Psoas muscle (tissue), 7 donors: ENCODE measurements at regions not wholly inside any gene's neighbourhood (a gene's known extent, or its start where the extent isn't known, plus 50 kb on each side); places are given as distances from the start of the nearest gene placed in this dataset.
A peak's percentile ranks its signal among the peaks of the same experiment; 100 is the strongest.

Experiments
- ATAC-seq, 4 donors: fragments of 200-7000 bp; cut with Tn5 transposase; one replicate each; pipeline ENCODE4 v1.9.1; 2020; ENCODE audit warnings: moderate library complexity in 3 of 4, mild to moderate bottlenecking in 2 of 4
- DNase-seq, 2 donors: peaks; one replicate each; pipeline ENCODE4 v3.0.0-alpha.2; 2020
- H3K27ac ChIP-seq: fragments of 200-600 bp; one replicate; pipeline ENCODE4 v1.8.0; 2022
- H3K27me3 ChIP-seq, 3 donors: fragments of 200-600 bp in 1 of 3; one replicate each; pipeline versions ENCODE4 v1.6.1 to v1.8.0; 2013 to 2022; ENCODE audit warnings: low read length in 2 of 3, mild to moderate bottlenecking in 2 of 3, moderate library complexity in 1 of 3; ENCODE audit not compliant: insufficient read depth in 3 of 3
- H3K36me3 ChIP-seq, 2 donors: fragments of 200-600 bp in 1 of 2; one replicate each; pipeline versions ENCODE4 v1.6.1 to v1.8.0; 2013 to 2022; ENCODE audit warnings: low read depth in 1 of 2, mild to moderate bottlenecking in 1 of 2, moderate library complexity in 1 of 2; ENCODE audit not compliant: insufficient read depth in 1 of 2
- H3K4me1 ChIP-seq: fragments of 200-600 bp; one replicate; pipeline ENCODE4 v1.8.0; 2022
- H3K4me3 ChIP-seq: fragments of 200-600 bp; one replicate; pipeline ENCODE4 v1.8.0; 2022; ENCODE audit warnings: mild to moderate bottlenecking
- H3K9me3 ChIP-seq: fragments of 200-600 bp; one replicate; pipeline ENCODE4 v1.8.0; 2022
- WGBS, 3 donors: extraction: QIAGEN DNeasy Blood & Tissue Kit; methylation state at CpG; one replicate each; pipeline versions ENCODE4 v1.1.6 to v1.1.7; 2013; 5-methylcytosine and 5-hydroxymethylcytosine counted together
- intact Hi-C, 2 donors: fragments of 100-400 bp; cut with DNase I; formaldehyde crosslinking; loops; one replicate each; pipeline versions ENCODE4 v1.11.0 to v1.14.2; 2022
- TF ChIP-seq, protein P1 (sequence below): fragments of 200-600 bp; IDR thresholded peaks from one replicate; pipeline ENCODE4 v1.8.0; 2022; ENCODE audit warnings: antibody characterized with exemption
- donor health status: healthy with polysubstance abuse.
- donor health status: DM: no; HTN: no; CAD: no; lungs with moderate emphysema.
- donor health status: Bipolar disorder and iron deficiency.
- donor health status: healthy.
- donor health status: DM: yes; HTN: yes; CAD: no.
- donor health status: DM: no; HTN: no; CAD: no.
- donor health status: DM: yes; HTN: yes; CAD: no.

DNA sequence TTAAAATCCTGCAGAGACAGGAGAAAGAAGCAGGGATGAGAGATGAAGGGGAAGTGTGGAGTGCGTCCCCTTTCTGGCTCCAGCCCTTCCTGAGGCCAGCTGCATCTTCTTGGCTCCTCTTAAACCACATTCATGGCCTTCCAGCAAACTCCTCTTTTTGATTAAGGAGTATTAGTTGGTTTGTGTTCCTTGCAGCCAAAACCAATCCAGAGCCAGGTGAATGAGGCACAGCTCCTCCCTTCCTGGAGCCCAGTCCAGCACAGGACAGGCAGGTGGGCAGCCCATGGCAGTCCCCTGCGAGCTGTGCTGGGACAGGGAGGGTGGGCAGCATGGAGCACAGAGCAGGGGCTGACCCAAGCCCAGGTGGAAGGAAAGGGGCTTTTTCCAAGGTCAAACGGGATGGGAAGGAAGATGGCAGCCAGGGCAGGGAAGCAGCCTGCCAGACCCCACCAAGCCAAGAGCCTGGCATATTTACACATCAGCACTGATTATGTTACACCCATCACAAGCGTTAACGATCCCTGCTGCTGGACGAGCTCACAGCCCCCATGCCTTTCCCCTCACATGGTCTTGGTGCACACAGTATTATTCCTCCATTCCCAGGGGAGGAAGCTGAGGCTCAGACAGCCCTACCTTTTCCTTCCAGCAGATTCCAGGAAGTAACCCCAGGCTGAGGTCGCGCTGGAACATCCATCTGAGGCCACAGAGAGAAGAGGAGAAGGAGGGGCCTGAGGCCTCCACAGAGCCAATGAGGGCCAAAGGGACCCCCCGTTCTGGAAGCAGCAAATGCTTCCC lies 175.6 kb downstream of the SMAD6 start:
- ATAC-seq (peak in 3 of 4 donors; percentile 13 to 42 (median 21)), DNase-seq (peak; percentile 39 to 62)
- Histone ChIP-seq H3K27ac (peak overlapping the region; percentile 50), H3K4me1 (peaks cover 26% of the 10 kb centered on the region), H3K4me3 (no peak overlapping the region), H3K36me3 (no peaks in the 10 kb centered on the region), H3K27me3 (no peaks in the 10 kb centered on the region), H3K9me3 (no peaks in the 10 kb centered on the region)
- WGBS, 3 donors, result 9 to 22% (median 15%) methylated on average over 7 to 9 of the region's 9 CpGs
- TF ChIP-seq, protein P1, sequence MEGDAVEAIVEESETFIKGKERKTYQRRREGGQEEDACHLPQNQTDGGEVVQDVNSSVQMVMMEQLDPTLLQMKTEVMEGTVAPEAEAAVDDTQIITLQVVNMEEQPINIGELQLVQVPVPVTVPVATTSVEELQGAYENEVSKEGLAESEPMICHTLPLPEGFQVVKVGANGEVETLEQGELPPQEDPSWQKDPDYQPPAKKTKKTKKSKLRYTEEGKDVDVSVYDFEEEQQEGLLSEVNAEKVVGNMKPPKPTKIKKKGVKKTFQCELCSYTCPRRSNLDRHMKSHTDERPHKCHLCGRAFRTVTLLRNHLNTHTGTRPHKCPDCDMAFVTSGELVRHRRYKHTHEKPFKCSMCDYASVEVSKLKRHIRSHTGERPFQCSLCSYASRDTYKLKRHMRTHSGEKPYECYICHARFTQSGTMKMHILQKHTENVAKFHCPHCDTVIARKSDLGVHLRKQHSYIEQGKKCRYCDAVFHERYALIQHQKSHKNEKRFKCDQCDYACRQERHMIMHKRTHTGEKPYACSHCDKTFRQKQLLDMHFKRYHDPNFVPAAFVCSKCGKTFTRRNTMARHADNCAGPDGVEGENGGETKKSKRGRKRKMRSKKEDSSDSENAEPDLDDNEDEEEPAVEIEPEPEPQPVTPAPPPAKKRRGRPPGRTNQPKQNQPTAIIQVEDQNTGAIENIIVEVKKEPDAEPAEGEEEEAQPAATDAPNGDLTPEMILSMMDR, result no peak
- intact Hi-C loops, result no loop called here

DNA sequence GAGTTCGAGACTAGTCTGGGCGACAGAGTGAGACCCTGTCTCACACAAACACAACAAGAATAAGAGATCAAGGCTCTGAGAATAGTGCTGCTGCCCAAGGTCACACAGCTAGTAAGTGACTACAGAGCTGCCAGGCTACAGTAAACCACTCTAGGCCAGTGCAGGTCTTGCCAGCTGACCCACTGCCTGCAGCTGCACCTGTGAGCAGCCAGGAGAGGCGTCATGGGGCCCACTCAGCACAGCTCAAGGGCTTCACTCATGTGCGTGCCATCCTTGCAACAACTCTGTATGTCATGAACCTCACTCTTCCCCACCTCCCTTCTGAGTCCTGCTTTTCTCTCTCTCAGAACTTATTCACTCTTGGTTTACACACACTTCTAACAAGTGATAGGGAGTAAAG lies 176.7 kb downstream of the SMAD6 start:
- peaks cover 35% of the 10 kb centered on the region for H3K4me1 ChIP-seq
- no peak for DNase-seq
- peak; percentile 18 to 51 (median 39) for ATAC-seq
- WGBS, 3 donors, result 46 to 66% (median 55%) methylated on average over 4 of the region's 4 CpGs
- H3K4me3 ChIP-seq, result no peak overlapping the region
- no peaks in the 10 kb centered on the region for H3K36me3 ChIP-seq
- TF ChIP-seq, protein P1, result no peak
- no peaks in the 10 kb centered on the region for H3K27me3 ChIP-seq
- H3K27ac ChIP-seq, result no peak overlapping the region
- intact Hi-C loops, result no loop called here
- H3K9me3 ChIP-seq, result no peaks in the 10 kb centered on the region

DNA sequence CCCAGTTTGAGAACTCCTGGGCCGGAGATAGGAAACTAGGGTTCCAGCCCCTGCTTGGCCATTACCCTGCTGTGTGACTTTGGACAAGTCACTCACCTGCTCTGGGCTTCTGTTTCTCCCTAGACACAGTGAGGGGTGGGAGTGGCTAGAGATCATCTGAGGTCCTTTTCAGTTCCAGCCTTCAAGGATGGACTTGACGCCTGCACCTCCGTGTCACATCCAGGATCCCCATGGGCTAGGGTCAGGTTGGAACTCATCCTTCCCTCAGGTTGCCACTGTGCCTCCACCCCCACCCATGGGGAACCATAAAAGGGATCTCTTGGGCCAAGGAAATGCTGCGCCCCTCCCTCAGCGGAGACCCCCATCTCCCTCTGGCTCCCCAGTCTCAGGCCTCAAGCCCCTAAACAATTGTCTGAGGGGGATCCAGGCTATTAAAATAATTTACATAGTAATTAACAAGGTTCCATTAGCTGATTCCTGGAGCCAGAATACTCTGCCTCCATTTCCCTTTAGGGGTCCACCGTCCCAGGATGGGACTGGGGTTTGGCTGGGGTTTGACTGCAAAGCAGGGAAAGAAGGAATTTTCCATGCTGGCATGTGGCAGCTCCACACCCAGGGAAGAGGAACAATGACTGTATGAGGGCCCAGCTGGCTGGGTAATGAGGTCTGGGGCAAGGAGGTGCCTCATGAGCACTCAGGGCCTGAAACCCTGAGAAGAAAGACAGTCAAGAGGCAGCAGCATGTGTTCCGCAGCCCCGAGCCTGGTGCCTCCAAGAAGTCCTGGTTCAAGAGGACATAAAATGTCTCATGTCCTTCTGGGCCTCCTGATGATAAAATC lies 177.7 kb downstream of the SMAD6 start:
- Histone ChIP-seq H3K27me3 (no peaks in the 10 kb centered on the region), H3K27ac (no peak overlapping the region), H3K9me3 (no peaks in the 10 kb centered on the region), H3K4me1 (peaks cover 40% of the 10 kb centered on the region), H3K4me3 (no peak overlapping the region), H3K36me3 (no peaks in the 10 kb centered on the region)
- DNase-seq (no peak), ATAC-seq (no peak)
- TF ChIP-seq, protein P1, result no peak
- WGBS, 3 donors, result 81 to 97% (median 96%) methylated on average over 8 of the region's 8 CpGs
- intact Hi-C loops, result loop anchor here in 1 of 2 donors (1.0 kb wide), 1 partner anchor 45 kb away; no protein-coding TSS in a partner anchor

DNA sequence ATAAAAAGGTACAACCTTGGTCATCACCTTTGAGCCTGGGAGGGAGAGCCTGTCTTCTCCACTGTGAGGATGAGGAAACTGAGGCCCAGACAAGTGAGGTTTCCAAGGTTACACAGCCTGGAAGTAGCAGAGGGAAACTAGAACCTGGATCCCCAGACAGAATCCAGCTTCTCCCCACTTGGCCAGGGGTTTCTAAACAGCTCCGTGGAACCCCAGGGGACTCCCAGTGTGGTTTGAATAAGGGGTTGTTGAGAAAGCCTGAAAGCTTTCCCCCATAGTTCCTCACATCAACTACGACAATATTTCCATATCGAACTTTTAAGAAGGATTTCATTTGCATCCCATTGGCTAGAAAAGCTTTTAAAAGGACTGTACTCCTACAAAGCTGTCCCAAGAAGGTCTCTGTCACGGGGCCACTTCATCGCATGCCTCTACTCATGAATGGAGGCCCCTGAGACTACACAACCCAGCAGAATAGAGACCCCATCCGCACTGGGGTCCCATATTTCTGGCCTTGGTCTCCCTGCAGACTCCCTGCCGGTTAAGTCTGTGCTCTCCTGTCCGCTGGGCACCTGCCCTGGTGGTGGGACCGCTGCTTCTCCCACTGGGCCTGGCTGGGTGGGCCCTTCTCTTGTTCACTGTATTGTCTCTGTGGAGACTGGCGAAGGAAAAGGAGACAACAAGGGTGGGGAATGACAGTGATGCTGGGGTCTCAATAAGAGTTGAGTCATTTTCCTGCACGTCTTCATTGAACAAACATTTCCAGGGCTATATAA lies 178.5 kb downstream of the SMAD6 start:
- Histone ChIP-seq H3K36me3 (no peaks in the 10 kb centered on the region), H3K9me3 (no peaks in the 10 kb centered on the region), H3K27me3 (no peaks in the 10 kb centered on the region), H3K4me3 (no peak overlapping the region), H3K27ac (no peak overlapping the region), H3K4me1 (peaks cover 40% of the 10 kb centered on the region)
- intact Hi-C loops, result loop anchor here in 1 of 2 donors (1.0 kb wide), 1 partner anchor 46 kb away; no protein-coding TSS in a partner anchor
- TF ChIP-seq, protein P1, result no peak
- no peak for DNase-seq
- 94 to 98% (median 95%) methylated on average over 11 of the region's 11 CpGs for WGBS, 3 donors
- no peak for ATAC-seq
